Fibroblast of skin of back (primary cell): ENCODE measurements at regions not wholly inside any gene's neighbourhood (a gene's known extent, or its start where the extent isn't known, plus 50 kb on each side); places are given as distances from the start of the nearest gene placed in this dataset.
"Not testable (repeated sequence)": the region's sequence is repeated elsewhere in the genome, so short reads cannot be mapped to it uniquely, and the experiment has no call there.

Experiments
- DNase-seq: peaks from one replicate; pipeline ENCODE4 v3.0.0-alpha.2; 2013

- DNase-seq = no peak
These were observed 91.2 kb upstream of the CIBAR2 start for GRCh38 chr16:85203462-85203813.

- peak; percentile 89 for DNase-seq
These were observed 92.2 kb upstream of the CIBAR2 start for GRCh38 chr16:85204242-85205010.

GRCh38 chr16:85205257-85205656 is 93.0 kb upstream of the CIBAR2 start:
- DNase-seq = not testable (repeated sequence)

GRCh38 chr16:85205747-85206471 is 93.6 kb upstream of the CIBAR2 start:
- DNase-seq = no peak

- DNase-seq = no peak
These were observed 94.4 kb upstream of the CIBAR2 start for GRCh38 chr16:85206472-85207356.

DNA sequence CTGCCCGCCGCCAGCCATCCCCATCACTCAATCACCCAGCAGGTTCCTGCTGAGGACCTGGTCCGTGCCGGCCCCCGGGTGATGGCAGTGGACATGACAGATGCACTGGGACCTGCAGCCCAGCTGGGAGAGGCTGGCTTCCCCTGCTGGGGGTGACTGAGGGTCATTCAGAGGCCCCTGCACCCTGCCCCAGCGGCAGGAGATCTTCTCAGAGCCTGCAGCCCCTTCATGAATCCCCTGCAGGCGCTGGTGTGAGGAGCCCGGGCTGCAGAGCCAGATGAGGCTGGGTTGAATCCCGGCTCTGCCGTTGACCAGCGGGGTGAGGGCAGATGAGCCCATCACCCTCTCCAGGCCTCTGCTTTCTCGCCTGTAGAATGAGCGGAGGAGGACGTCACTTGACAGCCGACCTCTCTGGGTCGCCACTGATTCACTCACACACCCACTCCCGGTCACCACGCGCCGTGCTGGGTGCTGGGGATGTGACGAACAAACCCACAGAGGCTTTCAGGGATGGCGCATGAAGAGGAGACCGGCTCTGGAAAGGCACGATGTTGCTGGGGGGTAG is 95.2 kb upstream of the CIBAR2 start:
- DNase-seq = no peak

DNA sequence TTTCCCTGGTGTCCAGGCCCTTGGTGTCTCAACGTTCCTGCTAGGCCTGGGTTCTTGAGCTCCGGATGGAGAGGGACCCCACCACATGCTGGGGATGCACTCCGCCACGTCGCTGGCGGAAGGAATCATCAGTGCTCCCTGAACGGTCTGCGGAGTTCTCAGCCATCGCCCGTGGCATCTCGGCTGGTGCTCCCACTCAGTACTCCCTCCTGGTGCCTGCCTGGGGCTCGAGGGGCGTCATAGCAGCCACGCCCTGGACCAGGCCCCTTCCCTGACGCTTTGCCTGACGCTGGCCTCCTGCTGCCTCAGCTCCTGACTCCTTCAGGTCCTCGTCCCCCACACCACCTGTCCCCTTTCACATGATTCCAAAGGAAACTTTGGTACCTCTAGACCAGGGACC is 95.9 kb upstream of the CIBAR2 start:
- no peak for DNase-seq

GRCh38 chr16:85208643-85209520 is 96.6 kb upstream of the CIBAR2 start:
- no peak for DNase-seq

- no peak for DNase-seq
These were observed 97.4 kb upstream of the CIBAR2 start for GRCh38 chr16:85209526-85210121.

DNA sequence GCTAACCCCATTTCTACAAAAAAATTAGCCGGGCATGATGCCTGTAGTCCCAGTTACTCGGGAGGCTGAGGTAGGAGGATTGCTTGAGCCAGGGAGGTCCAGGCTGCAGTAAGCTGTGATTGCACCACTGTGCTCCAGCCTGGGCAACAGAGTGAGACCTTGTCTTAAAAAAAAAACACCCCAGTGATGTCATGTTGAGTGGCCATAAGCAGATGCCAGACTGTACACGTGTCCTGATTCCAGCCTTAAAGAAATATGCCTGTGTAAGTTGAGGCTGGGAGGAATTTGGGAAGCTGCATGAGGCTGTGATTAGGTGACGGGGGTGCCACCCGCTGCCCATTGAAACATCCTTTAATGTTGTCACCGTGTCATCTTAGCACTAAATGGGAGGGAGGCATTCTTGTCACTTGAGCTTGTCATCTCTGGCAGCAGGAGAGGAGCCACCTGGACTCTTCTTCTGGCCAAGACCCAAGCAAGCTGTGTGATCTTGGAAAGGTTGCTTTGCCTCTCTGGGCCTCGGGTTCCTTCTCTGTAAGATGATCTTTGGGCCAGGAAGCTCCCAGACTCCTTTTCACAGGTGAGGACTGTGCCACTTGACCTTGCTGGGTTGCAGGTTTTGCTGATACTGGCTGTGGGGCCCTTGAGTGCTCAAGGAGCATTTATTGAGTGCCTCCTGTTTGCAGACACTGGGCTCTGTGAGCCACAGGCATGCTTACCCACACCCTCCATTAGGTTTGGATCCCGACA is 98.3 kb upstream of the CIBAR2 start:
- DNase-seq = peak; percentile 97

DNA sequence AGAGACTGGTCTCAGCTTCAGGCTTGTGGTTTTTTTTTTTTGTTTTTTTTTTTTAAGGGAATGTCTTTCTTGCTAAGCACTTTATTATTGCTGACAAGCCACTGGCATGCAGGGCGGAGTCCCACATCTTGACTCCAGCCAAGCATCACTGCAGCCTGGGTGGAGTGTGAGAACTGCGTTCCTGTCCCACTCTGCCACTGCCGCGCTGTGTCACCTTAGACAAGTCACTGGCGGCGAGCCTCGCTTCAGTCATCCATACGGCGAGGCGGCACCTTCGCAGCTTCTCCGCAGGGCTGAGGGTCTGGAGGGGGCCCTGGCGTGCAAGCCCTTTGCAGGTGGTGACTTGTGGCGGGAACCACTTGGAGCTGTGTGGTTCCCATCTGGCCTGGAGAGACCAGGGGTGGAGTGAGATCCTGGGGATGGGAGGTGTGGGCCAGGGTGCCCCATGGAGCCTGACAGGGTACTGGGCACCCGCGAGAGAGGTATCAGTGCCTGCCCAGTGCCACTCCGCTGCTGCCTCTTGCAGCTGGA is 99.1 kb upstream of the CIBAR2 start:
- peak; percentile 95 for DNase-seq

GRCh38 chr16:85213926-85214675 is 101.8 kb upstream of the CIBAR2 start:
- DNase-seq = no peak

DNA sequence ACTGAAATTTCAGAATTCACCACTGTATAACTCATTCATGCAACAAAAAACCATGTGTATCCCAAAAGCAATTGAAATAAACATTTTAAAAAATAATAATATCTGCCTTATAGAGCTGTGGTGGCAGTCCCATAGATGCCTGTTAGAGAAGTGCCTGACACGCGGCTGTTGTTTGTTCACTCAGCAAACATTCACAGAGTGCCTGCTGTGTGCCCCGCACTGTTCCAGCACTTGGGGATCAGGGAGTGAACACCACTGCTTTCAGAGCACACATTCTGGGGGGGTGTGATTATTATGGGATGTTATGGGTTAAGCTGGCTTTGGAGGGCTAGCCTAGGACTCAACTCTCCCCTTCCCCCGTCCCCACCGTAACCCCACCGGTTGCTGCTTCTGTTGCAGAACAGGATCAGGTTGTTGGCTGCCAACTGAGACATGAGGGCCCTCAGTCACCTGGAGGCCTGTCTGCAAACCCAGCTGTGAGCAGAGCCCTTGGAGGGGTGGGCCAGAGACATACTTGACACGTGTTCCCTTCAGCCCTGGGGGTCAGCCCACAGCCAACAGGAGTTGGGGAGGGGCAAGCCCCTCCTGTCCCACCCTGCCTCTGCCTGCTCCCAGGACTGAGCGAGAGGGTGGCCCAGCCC is 103.3 kb upstream of the CIBAR2 start:
- DNase-seq = no peak

DNA sequence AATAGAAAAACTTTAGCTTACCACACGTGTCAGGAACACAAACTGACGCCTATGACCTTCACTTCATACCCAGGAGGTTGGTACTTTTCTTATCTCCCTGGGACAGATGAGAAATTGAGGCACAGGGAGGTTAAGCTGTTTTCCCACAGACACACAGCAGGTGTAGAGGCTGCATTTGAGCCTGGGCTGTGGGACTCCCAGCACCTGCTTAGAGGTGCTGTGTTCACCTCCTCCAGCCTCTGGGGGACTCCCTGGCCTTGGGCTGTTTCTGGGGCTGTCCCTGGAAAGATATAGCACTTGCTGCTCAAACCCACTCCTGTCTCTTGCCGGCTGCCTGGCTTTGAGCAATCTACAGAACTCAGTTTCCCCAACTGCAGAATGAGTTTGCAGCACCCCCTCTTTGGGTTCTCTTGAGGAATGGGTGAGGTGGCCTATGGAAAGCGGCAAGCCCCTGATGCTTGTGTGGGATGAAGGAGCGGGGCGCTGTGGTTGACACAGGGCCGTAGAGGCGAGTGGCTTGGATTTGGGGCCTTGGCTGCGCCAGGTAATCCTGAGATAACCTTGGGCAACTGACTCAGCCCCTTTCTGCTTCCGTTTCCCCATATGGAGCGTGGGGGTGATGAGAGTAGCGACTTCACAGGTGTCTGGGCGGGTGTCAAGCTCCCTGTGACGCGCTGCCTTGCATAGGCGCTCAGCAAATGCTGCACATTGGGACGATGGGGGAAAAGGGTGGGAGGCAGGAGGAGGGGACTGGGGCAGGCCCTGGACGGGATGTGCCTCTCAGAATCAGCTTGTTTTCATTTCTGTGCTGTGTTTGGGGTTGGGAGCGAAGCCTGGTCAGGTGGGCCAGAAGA is 104.5 kb upstream of the CIBAR2 start:
- DNase-seq = no peak

- peak; percentile 68 for DNase-seq
These were observed 108.0 kb upstream of the CIBAR2 start for GRCh38 chr16:85220125-85220839.

DNA sequence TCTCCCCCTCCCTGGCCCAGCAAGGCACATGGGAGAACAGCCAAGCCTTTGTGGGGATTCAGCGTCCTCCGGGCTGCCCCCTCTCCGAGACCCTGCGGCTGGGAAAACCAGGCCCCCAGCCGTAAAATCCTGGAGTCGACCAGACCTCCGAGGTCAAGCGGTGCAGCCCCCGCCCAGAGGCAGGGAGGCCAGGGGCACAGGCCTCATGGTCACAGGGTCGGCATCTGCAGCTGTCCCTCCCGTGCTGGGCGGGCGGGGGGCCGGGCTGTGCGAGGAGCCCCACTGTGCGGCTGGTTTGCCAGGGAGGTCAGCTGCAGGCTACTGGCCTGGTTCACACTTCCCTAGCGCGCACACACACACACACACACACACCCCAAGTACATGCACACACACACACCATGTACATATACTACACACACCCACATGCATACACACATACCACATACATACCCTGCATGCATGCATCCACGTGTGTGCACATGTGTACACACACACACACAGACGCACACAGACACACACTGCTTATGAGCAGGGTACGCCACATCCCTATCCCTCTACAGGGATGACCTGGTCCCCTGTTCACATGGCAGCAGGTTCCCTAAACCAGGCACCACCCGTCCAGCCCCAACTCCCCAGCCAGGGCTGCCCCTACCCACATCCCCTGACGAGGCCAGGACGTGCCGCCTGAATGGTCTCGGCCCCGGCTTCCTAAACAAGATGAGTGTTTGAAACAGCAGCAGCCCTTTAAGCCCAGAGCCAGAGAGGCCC is 108.9 kb upstream of the CIBAR2 start:
- no peak for DNase-seq

DNA sequence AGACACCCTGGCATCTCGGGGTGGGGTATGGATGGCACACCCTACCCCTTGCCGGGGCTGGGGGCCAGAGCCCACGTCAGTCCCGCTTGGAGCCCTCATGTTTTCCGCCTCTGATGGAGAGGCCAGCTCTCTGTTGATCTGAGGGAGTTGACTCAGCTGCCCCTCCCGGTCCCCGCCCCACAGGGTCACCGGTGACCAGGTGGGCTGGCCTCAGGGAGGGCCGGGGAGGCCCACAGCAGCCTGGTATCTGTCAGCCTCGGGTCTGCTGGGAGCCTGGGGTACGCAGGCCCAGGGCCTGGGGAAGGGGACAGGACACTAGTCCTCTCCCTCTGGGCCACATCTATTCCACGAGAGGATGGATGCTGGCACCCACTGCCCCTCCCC is 109.5 kb upstream of the CIBAR2 start:
- no peak for DNase-seq
